HG03521 (cell line): ENCODE measurements at regions not wholly inside any gene's neighbourhood (a gene's known extent, or its start where the extent isn't known, plus 50 kb on each side); places are given as distances from the start of the nearest gene placed in this dataset.

Experiments
- ATAC-seq: cut with Tn5 transposase; IDR thresholded peaks from one replicate; pipeline ENCODE4 v1.9.1; 2021; ENCODE audit warnings: mild to moderate bottlenecking, moderate library complexity; ENCODE audit not compliant: unreplicated experiment

DNA sequence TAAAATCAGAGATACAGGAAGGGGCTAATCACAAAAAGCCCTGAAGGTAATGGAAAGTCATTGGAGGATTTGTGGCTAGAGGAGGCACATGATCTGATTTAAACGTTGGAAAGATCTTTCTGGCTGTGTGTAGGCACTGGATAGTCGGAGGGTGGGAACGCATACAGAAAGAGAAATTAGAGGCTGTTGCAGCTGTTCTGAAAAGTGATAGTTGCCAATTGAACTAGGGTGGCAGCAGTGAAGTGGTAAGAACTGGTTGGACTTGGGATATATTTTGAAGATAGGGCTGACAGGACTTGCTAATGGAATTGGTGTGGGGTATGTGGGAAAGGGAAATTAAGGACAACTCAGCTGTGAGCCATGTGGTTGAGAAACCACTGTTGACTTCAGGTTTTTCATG is 223.6 kb downstream of the OGFRL1 start:
- no peak for ATAC-seq

DNA sequence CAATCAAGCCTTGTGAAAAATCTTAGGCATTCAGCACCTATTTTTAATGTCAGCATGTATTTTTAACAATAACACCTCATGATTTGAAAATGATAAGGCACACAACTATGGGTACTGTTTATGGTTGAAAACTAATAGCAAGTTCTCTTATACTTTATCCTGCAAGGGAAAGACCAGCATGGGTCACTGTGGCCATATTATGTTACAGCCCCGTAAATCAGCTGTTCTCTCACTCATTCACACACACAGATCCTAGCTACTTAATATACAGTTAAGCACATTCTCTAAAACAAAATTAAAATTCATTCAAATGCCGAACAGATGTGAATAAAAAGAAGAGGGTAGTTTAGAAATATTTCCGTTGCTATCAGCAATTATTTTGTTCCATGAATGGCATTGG is 224.4 kb downstream of the OGFRL1 start:
- no peak for ATAC-seq

DNA sequence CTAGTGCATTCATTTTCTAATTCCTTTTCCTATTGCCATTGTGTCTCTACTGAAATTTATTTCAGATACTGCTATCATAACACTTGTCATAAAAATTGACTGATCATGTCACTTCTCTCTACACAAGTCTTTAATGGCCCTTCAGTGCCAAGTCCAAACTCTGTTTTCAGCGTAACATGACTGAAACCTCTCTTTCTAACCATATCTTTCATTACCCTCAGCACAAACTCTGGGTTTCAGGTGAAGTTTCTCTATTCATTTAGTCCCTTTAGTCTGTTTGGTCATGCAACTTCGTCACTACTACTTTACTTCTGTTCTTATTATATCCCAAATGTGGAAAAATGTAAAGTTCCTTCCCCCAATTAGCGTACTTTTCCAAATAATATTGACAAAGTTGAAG is 234.9 kb downstream of the OGFRL1 start:
- ATAC-seq: peak; percentile 61

- no peak for ATAC-seq
Measured at GRCh38 chr6:71524201-71524600, 235.6 kb downstream of the OGFRL1 start.

DNA sequence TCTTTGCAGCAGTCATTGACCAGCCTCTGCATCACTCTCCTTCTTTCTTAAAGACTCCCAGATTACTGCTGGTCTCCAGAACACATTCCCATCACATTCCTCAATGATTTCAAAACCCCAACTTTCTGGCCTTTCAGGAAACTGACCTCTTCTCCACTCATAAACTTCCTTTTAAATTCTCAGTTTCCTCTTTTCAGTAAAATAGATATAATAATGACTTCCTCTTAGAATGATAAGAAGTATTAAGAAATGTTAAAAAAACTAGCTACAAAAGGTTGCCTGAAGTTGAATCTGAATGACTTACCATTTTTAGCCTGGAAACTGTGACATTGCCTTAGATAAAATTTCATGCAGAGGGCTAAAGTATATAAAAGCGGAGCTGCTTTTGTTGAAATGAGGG is 239.3 kb downstream of the OGFRL1 start:
- no peak for ATAC-seq

GRCh38 chr6:71529026-71529425 is 240.4 kb downstream of the OGFRL1 start:
- no peak for ATAC-seq

GRCh38 chr6:71529769-71530168 is 241.2 kb downstream of the OGFRL1 start:
- no peak for ATAC-seq

DNA sequence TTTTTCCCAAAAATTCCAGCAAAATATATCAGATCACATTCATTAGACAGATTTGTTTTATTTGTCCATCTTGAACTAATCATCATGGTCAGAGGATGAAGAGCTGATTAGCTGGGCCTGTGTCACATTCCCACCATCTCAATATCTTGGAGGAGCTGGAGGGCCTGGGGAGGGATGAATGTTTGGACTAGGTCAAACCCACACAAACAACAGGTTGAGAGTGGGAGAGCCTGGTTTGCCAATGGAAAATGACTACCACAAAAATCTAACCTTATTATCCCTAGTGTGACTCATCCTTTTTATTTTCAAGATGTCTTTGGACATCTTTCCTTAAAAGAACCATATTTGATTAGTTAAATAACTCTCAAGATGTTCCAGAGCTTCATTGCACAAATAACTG is 242.4 kb downstream of the OGFRL1 start:
- ATAC-seq: no peak

- ATAC-seq: no peak
Measured at GRCh38 chr6:71531841-71532240, 243.2 kb downstream of the OGFRL1 start.

- no peak for ATAC-seq
Measured at GRCh38 chr6:71533939-71534379, 245.3 kb downstream of the OGFRL1 start.

GRCh38 chr6:71534921-71535320 is 246.3 kb downstream of the OGFRL1 start:
- no peak for ATAC-seq

DNA sequence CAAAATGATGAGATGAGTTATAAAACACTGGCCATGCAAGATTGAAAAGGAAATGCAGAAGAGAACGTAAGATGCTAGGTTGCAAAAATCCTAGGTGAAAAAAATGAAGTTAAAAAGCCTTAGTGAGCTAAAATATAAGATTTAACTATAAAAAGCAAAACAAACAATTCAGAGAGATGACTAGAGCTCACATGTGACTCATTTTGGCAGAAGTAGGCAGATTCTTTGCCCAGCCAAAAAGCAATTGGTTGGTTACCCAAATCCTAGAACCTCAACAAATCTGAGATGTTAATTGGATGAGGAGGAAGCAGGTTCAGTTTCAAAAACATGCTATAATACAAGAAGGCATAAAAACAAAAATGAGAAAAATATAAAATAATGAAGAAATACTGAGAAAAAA is 249.1 kb downstream of the OGFRL1 start:
- no peak for ATAC-seq

- no peak for ATAC-seq
Measured at GRCh38 chr6:71544028-71544427, 255.4 kb downstream of the OGFRL1 start.

DNA sequence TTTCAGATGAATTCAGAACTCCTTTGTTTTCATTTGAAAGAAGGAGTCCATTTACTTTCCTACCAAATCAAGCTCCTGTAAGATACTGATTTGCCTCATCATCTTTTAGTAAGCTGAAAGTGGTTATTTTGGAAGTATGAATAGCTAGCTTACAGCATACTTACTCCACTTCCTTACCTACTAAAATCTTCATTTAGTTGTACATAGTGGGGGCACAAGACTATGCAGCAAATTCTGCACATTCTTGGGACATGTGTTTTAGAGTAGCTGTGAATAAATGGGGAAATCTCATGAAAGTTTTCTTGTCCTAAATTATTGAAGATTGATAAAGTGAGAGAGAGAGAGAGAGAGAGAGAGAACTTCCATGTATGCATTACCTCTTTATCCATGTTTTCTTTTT is 256.3 kb downstream of the OGFRL1 start:
- no peak for ATAC-seq

- ATAC-seq: no peak
Measured at GRCh38 chr6:71545905-71546304, 257.3 kb downstream of the OGFRL1 start.

DNA sequence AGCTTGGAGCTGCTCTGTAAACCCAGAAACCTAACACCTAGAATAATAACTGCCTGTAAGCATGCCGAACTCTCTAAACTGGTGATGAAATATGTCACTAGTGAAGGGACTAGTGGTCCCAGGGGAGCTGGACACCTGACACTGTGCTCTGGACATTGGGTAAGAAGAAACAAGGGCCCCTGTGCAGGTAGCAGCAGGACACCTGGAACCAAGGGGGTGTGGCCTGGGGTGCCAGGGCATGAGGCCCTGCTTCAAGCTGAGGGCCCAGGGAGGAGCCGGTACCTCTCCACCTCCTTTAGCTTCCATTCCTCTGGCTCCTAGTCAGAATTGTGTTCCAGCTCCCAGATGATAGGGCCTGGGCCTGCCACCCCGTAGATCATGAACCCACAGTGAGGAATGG is 263.2 kb downstream of the OGFRL1 start:
- ATAC-seq: no peak

GRCh38 chr6:71556141-71556540 is 267.5 kb downstream of the OGFRL1 start:
- ATAC-seq: no peak

DNA sequence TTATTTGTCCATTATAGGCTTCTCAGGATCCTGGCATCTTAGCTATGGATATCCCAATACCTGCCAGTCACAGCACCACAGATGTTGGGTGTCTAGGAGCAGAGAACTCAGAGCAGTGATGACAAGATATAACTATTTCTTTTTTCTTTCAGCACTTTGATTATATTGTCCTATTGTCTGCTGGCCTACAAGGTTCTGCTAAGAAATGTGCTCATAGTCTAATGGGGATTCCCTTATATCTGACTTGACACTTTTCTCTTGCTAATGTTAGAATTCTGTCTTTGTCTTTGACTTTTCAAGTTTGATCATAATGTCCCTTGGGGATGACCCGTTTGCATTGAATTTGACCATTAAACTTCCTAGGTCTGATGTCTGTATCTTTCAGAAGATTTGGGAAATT is 270.4 kb downstream of the OGFRL1 start:
- ATAC-seq: no peak

- ATAC-seq: no peak
Measured at GRCh38 chr6:71567562-71567961, 279.0 kb downstream of the OGFRL1 start.

DNA sequence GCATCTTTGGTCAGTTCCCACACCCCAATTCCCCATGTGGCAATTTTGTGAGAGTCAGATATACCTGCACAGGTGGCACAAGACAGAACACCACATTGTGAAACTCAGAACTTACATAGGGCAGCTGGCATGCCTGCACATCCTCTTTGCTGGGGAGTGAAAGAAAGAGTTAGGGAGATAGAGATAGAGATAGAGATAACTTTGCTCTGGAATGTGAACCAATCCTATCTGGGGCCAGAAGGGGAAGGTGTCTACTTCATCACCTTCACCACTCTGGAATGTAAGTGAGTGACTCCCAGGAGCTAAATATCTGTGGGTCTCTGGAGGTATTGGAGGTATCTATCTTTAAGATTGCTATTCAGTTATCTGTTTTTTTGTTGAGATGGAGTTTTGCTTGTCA is 289.2 kb downstream of the OGFRL1 start:
- no peak for ATAC-seq

DNA sequence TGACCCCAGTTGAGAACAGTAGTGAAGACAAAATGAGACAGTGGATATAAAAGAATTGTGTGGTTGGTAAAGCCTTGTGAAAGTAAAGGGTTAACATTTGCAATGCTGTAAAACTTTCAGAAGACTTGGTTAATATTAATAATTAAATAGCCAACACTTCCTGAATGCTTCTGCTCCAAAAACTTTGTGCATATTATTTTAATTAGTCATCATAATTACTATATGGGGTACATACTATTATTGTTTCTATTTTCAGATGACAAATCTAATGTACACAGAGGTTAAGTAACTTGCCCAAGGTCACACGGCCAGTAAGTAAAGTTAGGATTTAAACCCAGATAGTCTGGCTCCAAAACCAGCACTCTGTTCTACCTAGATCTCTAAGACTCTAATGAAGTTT is 291.3 kb downstream of the OGFRL1 start:
- ATAC-seq: no peak

GRCh38 chr6:71582820-71583219 is 294.2 kb downstream of the OGFRL1 start:
- ATAC-seq: no peak

DNA sequence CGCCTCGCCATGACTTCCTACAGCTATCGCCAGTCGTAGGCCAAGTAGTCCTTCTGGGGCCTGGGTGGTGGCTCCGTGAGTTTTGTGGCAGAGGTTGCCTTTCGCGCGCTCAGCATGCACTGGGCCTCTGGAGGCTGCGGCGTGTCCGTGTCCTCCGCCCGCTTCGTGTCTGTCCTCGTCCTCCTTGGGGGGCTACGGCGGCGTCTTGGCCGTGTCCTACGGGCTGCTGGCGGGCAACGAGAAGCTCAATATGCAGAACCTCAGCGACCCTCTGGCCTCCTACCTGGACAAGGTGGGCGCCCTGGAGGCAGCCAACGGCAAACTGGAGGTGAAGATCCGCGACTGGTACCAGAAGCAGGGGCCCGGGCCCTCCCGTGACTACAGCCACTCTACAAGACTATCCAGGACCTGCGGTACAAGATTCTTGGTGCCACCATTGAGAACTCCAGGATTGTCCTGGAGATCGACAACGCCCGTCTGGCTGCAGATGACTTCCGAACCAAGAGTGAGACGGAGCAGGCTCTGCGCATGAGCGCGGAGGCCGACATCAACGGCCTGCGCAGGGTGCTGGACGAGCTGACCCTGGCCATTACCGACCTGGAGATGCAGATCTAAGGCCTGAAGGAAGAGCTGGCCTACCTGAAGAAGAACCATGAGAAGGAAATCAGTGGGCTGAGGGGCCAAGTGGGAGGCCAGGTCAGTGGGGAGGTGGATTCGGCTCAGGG is 296.3 kb downstream of the OGFRL1 start:
- ATAC-seq: no peak
